HL-60 (cell line): ENCODE measurements at regions not wholly inside any gene's neighbourhood (a gene's known extent, or its start where the extent isn't known, plus 50 kb on each side); places are given as distances from the start of the nearest gene placed in this dataset.

ENCODE experiments used
- GABPA ChIP-seq: IDR thresholded peaks from 2 replicates; pipeline ENCODE4 v1.6.1; 2012; ENCODE audit warnings: low read depth
- SPI1 ChIP-seq: IDR thresholded peaks from 2 replicates; pipeline ENCODE4 v1.6.1; 2012; ENCODE audit warnings: low read depth, mild to moderate bottlenecking, borderline replicate concordance
- TF ChIP-seq, protein P1 (sequence below): IDR thresholded peaks from one replicate; pipeline ENCODE4 v1.5.1; 2011; ENCODE audit warnings: low read length, control low read depth, inconsistent platforms; ENCODE audit not compliant: insufficient read depth

DNA sequence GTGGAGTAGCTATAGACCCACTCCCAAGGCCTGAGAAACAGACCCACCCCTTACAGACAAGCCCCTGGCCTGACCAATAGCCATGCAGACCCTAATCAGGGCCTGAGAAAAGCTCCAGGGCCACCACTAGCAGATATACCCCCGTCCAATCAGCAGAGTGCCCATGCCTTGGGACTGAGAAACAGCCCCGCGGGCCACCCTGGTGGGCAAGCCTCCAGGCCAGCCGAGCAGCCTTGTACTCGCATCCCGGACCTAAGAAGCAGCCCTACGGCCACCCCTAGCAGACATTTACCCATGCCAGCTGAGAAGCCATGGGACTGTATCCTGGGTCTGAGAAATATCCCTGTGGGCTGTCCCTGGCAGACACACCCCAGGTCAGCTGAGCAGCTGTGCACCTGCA, 436.5 kb downstream of the SMARCA1 start:
- TF ChIP-seq SPI1 (no peak), GABPA (no peak)
- TF ChIP-seq, protein P1, sequence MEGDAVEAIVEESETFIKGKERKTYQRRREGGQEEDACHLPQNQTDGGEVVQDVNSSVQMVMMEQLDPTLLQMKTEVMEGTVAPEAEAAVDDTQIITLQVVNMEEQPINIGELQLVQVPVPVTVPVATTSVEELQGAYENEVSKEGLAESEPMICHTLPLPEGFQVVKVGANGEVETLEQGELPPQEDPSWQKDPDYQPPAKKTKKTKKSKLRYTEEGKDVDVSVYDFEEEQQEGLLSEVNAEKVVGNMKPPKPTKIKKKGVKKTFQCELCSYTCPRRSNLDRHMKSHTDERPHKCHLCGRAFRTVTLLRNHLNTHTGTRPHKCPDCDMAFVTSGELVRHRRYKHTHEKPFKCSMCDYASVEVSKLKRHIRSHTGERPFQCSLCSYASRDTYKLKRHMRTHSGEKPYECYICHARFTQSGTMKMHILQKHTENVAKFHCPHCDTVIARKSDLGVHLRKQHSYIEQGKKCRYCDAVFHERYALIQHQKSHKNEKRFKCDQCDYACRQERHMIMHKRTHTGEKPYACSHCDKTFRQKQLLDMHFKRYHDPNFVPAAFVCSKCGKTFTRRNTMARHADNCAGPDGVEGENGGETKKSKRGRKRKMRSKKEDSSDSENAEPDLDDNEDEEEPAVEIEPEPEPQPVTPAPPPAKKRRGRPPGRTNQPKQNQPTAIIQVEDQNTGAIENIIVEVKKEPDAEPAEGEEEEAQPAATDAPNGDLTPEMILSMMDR, result no peak
